ENCODE measurements at regions not wholly inside any gene's neighbourhood (a gene's known extent, or its start where the extent isn't known, plus 50 kb on each side); places are given as distances from the start of the nearest gene placed in this dataset.

DNA sequence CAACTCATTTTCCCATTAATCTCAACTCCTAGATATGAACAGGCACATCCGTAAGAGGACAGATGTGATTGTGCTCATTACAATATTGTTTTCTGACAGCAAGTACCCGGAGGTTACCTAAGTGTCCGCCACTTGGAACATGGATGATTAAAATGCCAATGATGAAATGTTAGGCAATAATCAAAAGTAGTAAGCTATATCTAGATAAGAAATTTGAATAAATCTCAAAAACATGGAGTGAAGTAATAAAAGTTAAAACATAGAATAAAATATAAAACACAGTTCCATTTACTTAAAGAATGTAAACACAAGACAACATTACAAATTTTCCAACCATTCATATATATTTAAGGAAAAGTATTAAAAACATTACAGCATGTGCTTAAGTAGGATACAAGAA is 59.2 kb upstream of the LY86 start:
- TF ChIP-seq POLR2AphosphoS5 (IDR thresholded peaks at IDR 0.05; ENCODE audit: low read depth) (no peak), GABPA (IDR thresholded peaks at IDR 0.05; ENCODE audit: low read depth) (no peak), SPI1 (IDR thresholded peaks at IDR 0.05; ENCODE audit: borderline replicate concordance, low read depth) (no peak)
- TF ChIP-seq, protein P1, sequence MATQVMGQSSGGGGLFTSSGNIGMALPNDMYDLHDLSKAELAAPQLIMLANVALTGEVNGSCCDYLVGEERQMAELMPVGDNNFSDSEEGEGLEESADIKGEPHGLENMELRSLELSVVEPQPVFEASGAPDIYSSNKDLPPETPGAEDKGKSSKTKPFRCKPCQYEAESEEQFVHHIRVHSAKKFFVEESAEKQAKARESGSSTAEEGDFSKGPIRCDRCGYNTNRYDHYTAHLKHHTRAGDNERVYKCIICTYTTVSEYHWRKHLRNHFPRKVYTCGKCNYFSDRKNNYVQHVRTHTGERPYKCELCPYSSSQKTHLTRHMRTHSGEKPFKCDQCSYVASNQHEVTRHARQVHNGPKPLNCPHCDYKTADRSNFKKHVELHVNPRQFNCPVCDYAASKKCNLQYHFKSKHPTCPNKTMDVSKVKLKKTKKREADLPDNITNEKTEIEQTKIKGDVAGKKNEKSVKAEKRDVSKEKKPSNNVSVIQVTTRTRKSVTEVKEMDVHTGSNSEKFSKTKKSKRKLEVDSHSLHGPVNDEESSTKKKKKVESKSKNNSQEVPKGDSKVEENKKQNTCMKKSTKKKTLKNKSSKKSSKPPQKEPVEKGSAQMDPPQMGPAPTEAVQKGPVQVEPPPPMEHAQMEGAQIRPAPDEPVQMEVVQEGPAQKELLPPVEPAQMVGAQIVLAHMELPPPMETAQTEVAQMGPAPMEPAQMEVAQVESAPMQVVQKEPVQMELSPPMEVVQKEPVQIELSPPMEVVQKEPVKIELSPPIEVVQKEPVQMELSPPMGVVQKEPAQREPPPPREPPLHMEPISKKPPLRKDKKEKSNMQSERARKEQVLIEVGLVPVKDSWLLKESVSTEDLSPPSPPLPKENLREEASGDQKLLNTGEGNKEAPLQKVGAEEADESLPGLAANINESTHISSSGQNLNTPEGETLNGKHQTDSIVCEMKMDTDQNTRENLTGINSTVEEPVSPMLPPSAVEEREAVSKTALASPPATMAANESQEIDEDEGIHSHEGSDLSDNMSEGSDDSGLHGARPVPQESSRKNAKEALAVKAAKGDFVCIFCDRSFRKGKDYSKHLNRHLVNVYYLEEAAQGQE (IDR thresholded peaks at IDR 0.05; ENCODE audit: insufficient replicate concordance, low read depth), result no peak
- TF ChIP-seq, protein P2, sequence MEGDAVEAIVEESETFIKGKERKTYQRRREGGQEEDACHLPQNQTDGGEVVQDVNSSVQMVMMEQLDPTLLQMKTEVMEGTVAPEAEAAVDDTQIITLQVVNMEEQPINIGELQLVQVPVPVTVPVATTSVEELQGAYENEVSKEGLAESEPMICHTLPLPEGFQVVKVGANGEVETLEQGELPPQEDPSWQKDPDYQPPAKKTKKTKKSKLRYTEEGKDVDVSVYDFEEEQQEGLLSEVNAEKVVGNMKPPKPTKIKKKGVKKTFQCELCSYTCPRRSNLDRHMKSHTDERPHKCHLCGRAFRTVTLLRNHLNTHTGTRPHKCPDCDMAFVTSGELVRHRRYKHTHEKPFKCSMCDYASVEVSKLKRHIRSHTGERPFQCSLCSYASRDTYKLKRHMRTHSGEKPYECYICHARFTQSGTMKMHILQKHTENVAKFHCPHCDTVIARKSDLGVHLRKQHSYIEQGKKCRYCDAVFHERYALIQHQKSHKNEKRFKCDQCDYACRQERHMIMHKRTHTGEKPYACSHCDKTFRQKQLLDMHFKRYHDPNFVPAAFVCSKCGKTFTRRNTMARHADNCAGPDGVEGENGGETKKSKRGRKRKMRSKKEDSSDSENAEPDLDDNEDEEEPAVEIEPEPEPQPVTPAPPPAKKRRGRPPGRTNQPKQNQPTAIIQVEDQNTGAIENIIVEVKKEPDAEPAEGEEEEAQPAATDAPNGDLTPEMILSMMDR (IDR thresholded peaks at IDR 0.05; ENCODE audit: insufficient read depth, low read length), result no peak
- H3K4me3 ChIP-seq (replicated peaks; ENCODE audit: insufficient read depth, low read length), result no peak overlapping the region
- no peak overlapping the region for H3K27ac ChIP-seq (replicated peaks)
- no peaks in the 10 kb centered on the region for H3K27me3 ChIP-seq (ENCODE audit: insufficient read depth, poor library complexity, severe bottlenecking)
- DNase-seq (ENCODE audit: low read depth in 1 of 2, low spot score in 1 of 2), result no peak

DNA sequence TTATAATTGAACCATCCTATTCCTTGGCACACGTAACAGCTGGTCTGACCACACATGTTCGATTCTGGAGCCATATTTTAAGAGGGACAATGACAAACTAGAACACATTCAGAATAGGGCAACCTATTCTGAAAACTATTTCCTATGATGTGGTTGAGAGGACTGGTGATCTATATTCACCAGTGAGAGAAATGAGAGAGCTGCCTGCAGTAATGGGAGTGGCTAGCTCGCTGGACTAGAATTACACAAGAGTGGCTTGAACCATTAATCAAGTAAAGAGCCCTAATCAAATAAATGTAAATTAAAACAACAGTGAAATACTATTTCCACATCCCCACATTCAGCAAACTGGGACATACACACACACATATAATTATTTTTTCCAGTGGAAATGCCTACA is 55.3 kb upstream of the LY86 start:
- TF ChIP-seq POLR2AphosphoS5 (IDR thresholded peaks at IDR 0.05; ENCODE audit: low read depth) (no peak), GABPA (IDR thresholded peaks at IDR 0.05; ENCODE audit: low read depth) (no peak), SPI1 (IDR thresholded peaks at IDR 0.05; ENCODE audit: borderline replicate concordance, low read depth) (no peak)
- TF ChIP-seq, protein P1 (IDR thresholded peaks at IDR 0.05; ENCODE audit: insufficient replicate concordance, low read depth), result no peak
- TF ChIP-seq, protein P2 (IDR thresholded peaks at IDR 0.05; ENCODE audit: insufficient read depth, low read length), result no peak
- H3K27ac ChIP-seq (replicated peaks), result no peak overlapping the region
- DNase-seq (ENCODE audit: low read depth in 1 of 2, low spot score in 1 of 2), result no peak
- H3K27me3 ChIP-seq (ENCODE audit: insufficient read depth, poor library complexity, severe bottlenecking), result no peaks in the 10 kb centered on the region
- no peak overlapping the region for H3K4me3 ChIP-seq (replicated peaks; ENCODE audit: insufficient read depth, low read length)

DNA sequence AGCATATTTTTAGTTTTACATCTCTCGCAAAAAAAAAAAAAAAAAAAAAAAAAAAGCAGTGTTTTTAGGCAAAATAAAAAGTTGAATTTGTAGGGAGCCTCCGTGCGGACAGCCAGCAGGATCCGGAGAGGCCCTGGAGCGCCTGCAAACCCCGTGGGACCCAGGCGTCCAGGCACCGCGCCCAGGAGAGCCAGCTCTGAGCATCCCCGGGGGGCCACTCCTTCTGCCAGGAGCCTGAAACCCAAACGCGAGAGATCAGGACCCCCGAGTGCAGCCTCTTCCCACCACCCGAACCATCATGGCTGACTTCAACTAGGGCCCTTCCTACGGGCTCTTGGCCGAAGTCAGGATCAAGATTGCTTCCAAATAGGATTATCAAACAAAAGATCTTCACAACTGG is 54.1 kb upstream of the LY86 start:
- Histone ChIP-seq H3K27me3 (ENCODE audit: insufficient read depth, poor library complexity, severe bottlenecking) (no peaks in the 10 kb centered on the region), H3K27ac (replicated peaks) (no peak overlapping the region)
- no peak for TF ChIP-seq POLR2AphosphoS5 (IDR thresholded peaks at IDR 0.05; ENCODE audit: low read depth)
- TF ChIP-seq GABPA (IDR thresholded peaks at IDR 0.05; ENCODE audit: low read depth), result no peak
- TF ChIP-seq, protein P2 (IDR thresholded peaks at IDR 0.05; ENCODE audit: insufficient read depth, low read length), result no peak
- TF ChIP-seq, protein P1 (IDR thresholded peaks at IDR 0.05; ENCODE audit: insufficient replicate concordance, low read depth), result no peak
- no peak for TF ChIP-seq SPI1 (IDR thresholded peaks at IDR 0.05; ENCODE audit: borderline replicate concordance, low read depth)

More for the DNA sequence above, 54.1 kb upstream of the LY86 start:
- H3K4me3 ChIP-seq (replicated peaks; ENCODE audit: insufficient read depth, low read length), result no peak overlapping the region
- DNase-seq (ENCODE audit: low read depth in 1 of 2, low spot score in 1 of 2), result no peak

Measured in HL-60 (cell line).